MM.1S (cell line): ENCODE measurements at regions not wholly inside any gene's neighbourhood (a gene's known extent, or its start where the extent isn't known, plus 50 kb on each side); places are given as distances from the start of the nearest gene placed in this dataset.

Source experiments
- DNase-seq: peaks from one replicate; pipeline ENCODE4 v3.0.0-alpha.2; 2015
- H2AFZ ChIP-seq: fragments of 300-600 bp; sonication (generic); 2 replicates; pipeline ENCODE4 v1.6.0; 2016; ENCODE audit warnings: antibody characterized with exemption, low read length
- H3F3A ChIP-seq: fragments of 300-600 bp; sonication (generic); 2 replicates; pipeline ENCODE4 v1.6.1; 2016; ENCODE audit warnings: mild to moderate bottlenecking, antibody characterized with exemption, low read length, moderate library complexity, mixed read lengths; ENCODE audit not compliant: insufficient read depth
- H3K27ac ChIP-seq: fragments of 300-600 bp; sonication (generic); 2 replicates; pipeline ENCODE4 v1.5.1; 2016; ENCODE audit warnings: mild to moderate bottlenecking, low read length
- H3K27me3 ChIP-seq: fragments of 300-600 bp; sonication (generic); replicated peaks from 2 replicates; pipeline ENCODE4 v1.6.0; 2016; ENCODE audit warnings: low read length; ENCODE audit not compliant: insufficient read depth
- H3K36me3 ChIP-seq: fragments of 300-600 bp; sonication (generic); replicated peaks from 2 replicates; pipeline ENCODE4 v1.6.1; 2016; ENCODE audit warnings: mild to moderate bottlenecking, low read length, mixed read lengths; ENCODE audit not compliant: insufficient read depth
- H3K4me1 ChIP-seq: fragments of 300-600 bp; sonication (generic); 2 replicates; pipeline ENCODE4 v1.6.1; 2016; ENCODE audit warnings: low read length, mixed read lengths
- H3K4me2 ChIP-seq: fragments of 300-600 bp; sonication (generic); 2 replicates; pipeline ENCODE4 v1.6.0; 2016; ENCODE audit warnings: low read depth, low read length
- H3K4me3 ChIP-seq: fragments of 300-600 bp; sonication (generic); 2 replicates; pipeline ENCODE4 v1.5.1; 2016; ENCODE audit warnings: low read length, mixed read lengths
- H3K79me2 ChIP-seq: fragments of 300-600 bp; sonication (generic); 2 replicates; pipeline ENCODE4 v1.6.1; 2016; ENCODE audit warnings: mixed run types, low read length, mixed read lengths
- H3K9ac ChIP-seq: fragments of 300-600 bp; sonication (generic); 2 replicates; pipeline ENCODE4 v1.6.1; 2016; ENCODE audit warnings: low read length, mixed read lengths
- H3K9me2 ChIP-seq: fragments of 300-600 bp; sonication (generic); replicated peaks from 2 replicates; pipeline ENCODE4 v1.6.1; 2016; ENCODE audit warnings: mild to moderate bottlenecking, low read length, mixed read lengths; ENCODE audit not compliant: insufficient read depth
- H3K9me3 ChIP-seq: fragments of 300-600 bp; sonication (generic); replicated peaks from 2 replicates; pipeline ENCODE4 v1.6.1; 2016; ENCODE audit warnings: mild to moderate bottlenecking, low read length, mixed read lengths; ENCODE audit not compliant: insufficient read depth
- H4K20me1 ChIP-seq: fragments of 300-600 bp; sonication (generic); 2 replicates; pipeline ENCODE4 v1.6.1; 2016; ENCODE audit warnings: mild to moderate bottlenecking, low read length, moderate library complexity, mixed read lengths; ENCODE audit not compliant: insufficient read depth
- EZH2 ChIP-seq: fragments of 300-600 bp; sonication (generic); optimal IDR thresholded peaks from 2 replicates; pipeline ENCODE3; 2017; ENCODE audit warnings: low read depth, mild to moderate bottlenecking, antibody characterized with exemption, low read length, mixed read lengths
- EZH2phosphoT487 ChIP-seq: fragments of 300-600 bp; sonication (generic); IDR thresholded peaks from 2 replicates; pipeline ENCODE4 v1.6.1; 2018; ENCODE audit warnings: antibody characterized with exemption, low read length
- TF ChIP-seq, protein P1 (sequence below): fragments of 300-600 bp; sonication (generic); IDR thresholded peaks from 2 replicates; pipeline ENCODE4 v1.5.1; 2016; ENCODE audit warnings: antibody characterized with exemption, low read length, mixed read lengths

DNA sequence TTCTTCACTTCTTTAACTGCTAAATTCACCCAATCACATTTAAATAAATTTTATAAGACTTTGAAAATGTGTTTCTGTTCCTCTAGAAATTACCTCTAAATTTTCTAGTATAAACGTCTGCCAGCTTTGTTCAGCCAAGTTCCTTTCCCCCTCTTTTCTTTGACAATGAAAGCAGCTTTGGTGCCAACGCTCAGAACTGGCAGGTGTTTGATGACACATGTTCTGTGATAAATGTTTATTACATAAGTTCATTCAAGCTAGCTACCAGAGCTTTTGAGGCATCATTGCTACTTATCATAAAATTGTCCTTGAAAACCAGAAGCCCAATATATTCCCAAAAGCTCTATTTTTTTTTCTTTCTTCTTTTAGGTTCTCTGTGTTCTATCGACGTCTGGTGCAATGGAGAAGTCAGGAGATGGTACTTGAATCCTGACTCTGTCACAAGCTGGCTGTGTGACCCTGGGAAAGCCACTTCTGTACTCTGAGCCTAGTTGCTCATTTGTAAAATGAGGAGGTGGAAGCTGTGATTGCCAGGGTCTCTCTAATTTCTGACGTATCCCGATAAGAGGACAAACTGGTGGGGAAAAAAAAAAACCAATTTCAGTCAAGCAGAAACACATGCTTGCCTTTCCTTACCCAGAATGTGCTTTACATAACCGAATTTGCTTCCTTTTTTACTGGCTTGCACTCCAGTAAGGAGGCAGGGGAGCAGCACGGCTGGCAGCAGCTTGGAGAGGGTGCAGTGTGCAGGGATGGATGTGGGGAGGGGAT, 187.1 kb upstream of the LPP start:
- TF ChIP-seq EZH2 (no peak), EZH2phosphoT487 (no peak)
- TF ChIP-seq, protein P1, sequence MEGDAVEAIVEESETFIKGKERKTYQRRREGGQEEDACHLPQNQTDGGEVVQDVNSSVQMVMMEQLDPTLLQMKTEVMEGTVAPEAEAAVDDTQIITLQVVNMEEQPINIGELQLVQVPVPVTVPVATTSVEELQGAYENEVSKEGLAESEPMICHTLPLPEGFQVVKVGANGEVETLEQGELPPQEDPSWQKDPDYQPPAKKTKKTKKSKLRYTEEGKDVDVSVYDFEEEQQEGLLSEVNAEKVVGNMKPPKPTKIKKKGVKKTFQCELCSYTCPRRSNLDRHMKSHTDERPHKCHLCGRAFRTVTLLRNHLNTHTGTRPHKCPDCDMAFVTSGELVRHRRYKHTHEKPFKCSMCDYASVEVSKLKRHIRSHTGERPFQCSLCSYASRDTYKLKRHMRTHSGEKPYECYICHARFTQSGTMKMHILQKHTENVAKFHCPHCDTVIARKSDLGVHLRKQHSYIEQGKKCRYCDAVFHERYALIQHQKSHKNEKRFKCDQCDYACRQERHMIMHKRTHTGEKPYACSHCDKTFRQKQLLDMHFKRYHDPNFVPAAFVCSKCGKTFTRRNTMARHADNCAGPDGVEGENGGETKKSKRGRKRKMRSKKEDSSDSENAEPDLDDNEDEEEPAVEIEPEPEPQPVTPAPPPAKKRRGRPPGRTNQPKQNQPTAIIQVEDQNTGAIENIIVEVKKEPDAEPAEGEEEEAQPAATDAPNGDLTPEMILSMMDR: no peak
- H3K9me3 ChIP-seq: no peaks in the 10 kb centered on the region
- no peak overlapping the region for H3K9ac ChIP-seq
- H2AFZ ChIP-seq: no peak overlapping the region
- H3K4me3 ChIP-seq: no peak overlapping the region
- no peaks in the 10 kb centered on the region for H3K79me2 ChIP-seq
- H3K36me3 ChIP-seq: no peaks in the 10 kb centered on the region
- H3K4me1 ChIP-seq: no peaks in the 10 kb centered on the region
- H3K9me2 ChIP-seq: no peaks in the 10 kb centered on the region
- H4K20me1 ChIP-seq: no peaks in the 10 kb centered on the region
- DNase-seq: no peak
- H3K27ac ChIP-seq: no peak overlapping the region
- no peak overlapping the region for H3K4me2 ChIP-seq
- H3F3A ChIP-seq: no peaks in the 10 kb centered on the region
- H3K27me3 ChIP-seq: no peaks in the 10 kb centered on the region

DNA sequence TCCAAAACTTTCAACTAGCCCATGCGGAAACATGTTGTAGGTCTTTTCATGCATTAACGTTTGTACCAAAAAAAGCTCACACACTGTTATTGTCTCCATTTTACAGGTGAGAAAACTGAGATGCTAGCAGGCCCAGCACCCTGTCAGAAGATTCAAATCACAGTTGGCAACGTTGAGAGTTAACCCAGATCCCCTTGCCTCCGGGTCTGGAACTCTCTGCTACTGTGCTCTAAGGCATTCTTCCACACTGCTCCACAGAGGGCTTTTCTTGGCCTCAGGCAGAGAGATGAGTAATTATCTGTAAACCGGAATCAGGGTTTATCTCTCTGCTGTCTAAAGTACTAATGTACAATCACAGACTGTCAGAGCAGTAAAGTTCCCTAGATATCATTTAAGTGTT, 186.0 kb upstream of the LPP start:
- Histone ChIP-seq H3K36me3 (no peaks in the 10 kb centered on the region), H3K27me3 (no peaks in the 10 kb centered on the region), H3K79me2 (no peaks in the 10 kb centered on the region), H3K27ac (no peak overlapping the region), H3K9me2 (no peaks in the 10 kb centered on the region), H4K20me1 (no peaks in the 10 kb centered on the region), H3K9me3 (no peaks in the 10 kb centered on the region), H3K4me3 (no peak overlapping the region), H3K4me2 (no peak overlapping the region), H2AFZ (no peak overlapping the region), H3K4me1 (no peaks in the 10 kb centered on the region), H3K9ac (no peak overlapping the region), H3F3A (no peaks in the 10 kb centered on the region)
- DNase-seq: no peak
- TF ChIP-seq, protein P1: no peak
- TF ChIP-seq EZH2: no peak
- TF ChIP-seq EZH2phosphoT487: no peak

DNA sequence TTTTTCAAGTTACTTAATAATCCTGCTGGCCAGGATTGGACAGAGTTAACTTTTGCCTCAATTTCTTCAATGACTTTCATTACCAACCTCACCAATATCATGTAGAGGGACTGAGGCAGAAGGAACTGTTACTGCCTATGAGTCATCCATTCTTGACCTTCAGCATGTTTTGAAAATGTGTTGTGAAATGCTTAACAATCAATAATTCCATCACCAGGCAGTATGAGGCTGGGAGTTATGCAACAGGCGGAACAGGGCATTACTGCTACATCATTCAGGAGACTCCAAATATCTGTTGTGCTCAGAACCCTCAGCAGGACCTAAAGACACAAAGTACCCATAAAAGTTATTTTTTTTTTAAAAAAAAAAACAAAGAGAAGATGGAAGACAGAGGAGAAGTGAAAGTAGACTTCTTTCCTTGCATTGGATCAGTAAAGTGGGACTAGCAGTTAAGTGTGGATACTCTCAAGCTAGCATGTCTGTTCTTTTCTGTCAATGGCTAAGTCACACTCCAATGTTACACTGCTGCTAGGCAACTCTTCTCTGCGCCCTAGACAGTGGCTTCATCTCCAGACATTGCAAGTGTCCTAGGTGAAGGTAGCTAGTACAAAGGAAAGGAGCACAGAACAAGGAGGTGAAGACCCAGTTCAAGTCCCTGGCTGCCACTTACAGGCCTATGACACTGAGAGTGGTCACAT, 184.9 kb upstream of the LPP start:
- TF ChIP-seq EZH2: no peak
- TF ChIP-seq, protein P1: no peak
- TF ChIP-seq EZH2phosphoT487: no peak
- H2AFZ ChIP-seq: no peak overlapping the region
- H3K9ac ChIP-seq: no peak overlapping the region
- H3K9me3 ChIP-seq: no peaks in the 10 kb centered on the region
- no peak for DNase-seq
- H3K4me2 ChIP-seq: no peak overlapping the region
- no peaks in the 10 kb centered on the region for H4K20me1 ChIP-seq
- no peaks in the 10 kb centered on the region for H3K79me2 ChIP-seq
- H3K27me3 ChIP-seq: no peaks in the 10 kb centered on the region
- H3K4me3 ChIP-seq: no peak overlapping the region
- H3K27ac ChIP-seq: no peak overlapping the region
- H3K36me3 ChIP-seq: no peaks in the 10 kb centered on the region
- no peaks in the 10 kb centered on the region for H3K4me1 ChIP-seq
- no peaks in the 10 kb centered on the region for H3K9me2 ChIP-seq
- no peaks in the 10 kb centered on the region for H3F3A ChIP-seq
